ENCODE measurements at regions not wholly inside any gene's neighbourhood (a gene's known extent, or its start where the extent isn't known, plus 50 kb on each side); places are given as distances from the start of the nearest gene placed in this dataset.

- TF ChIP-seq, protein P1, sequence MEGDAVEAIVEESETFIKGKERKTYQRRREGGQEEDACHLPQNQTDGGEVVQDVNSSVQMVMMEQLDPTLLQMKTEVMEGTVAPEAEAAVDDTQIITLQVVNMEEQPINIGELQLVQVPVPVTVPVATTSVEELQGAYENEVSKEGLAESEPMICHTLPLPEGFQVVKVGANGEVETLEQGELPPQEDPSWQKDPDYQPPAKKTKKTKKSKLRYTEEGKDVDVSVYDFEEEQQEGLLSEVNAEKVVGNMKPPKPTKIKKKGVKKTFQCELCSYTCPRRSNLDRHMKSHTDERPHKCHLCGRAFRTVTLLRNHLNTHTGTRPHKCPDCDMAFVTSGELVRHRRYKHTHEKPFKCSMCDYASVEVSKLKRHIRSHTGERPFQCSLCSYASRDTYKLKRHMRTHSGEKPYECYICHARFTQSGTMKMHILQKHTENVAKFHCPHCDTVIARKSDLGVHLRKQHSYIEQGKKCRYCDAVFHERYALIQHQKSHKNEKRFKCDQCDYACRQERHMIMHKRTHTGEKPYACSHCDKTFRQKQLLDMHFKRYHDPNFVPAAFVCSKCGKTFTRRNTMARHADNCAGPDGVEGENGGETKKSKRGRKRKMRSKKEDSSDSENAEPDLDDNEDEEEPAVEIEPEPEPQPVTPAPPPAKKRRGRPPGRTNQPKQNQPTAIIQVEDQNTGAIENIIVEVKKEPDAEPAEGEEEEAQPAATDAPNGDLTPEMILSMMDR (conservative IDR thresholded peaks at IDR 0.05; ENCODE audit: low read depth, low read length), result no peak
- TF ChIP-seq EZH2 (IDR thresholded peaks at IDR 0.05; ENCODE audit: borderline replicate concordance, low read depth, low read length, poor library complexity, severe bottlenecking), result no peak
Observed at GRCh38 chr11:91981995-91982394, 242.6 kb upstream of the FAT3 start.
